Mesenchymal stem cell (in vitro differentiated cells and primary cell): ENCODE measurements at regions not wholly inside any gene's neighbourhood (a gene's known extent, or its start where the extent isn't known, plus 50 kb on each side); places are given as distances from the start of the nearest gene placed in this dataset.

Experiments used
- DNase-seq: peaks from one replicate; pipeline ENCODE4 v3.0.0-alpha.2; 2013
- H2AFZ ChIP-seq: one replicate; pipeline ENCODE4 v1.6.1; 2013; ENCODE audit warnings: low read depth, mild to moderate bottlenecking, control low read depth, inconsistent platforms, low read length, moderate library complexity
- H2AK5ac ChIP-seq: 2 replicates; pipeline ENCODE4 v1.6.1; 2013; ENCODE audit warnings: low read length, moderate library complexity, mild to moderate bottlenecking, inconsistent platforms; ENCODE audit not compliant: severe bottlenecking
- H2BK120ac ChIP-seq: one replicate; pipeline ENCODE4 v1.6.1; 2013; ENCODE audit warnings: low read depth, mild to moderate bottlenecking, inconsistent platforms, low read length, moderate library complexity
- H2BK12ac ChIP-seq, 2 experiments: one replicate each; pipeline ENCODE4 v1.6.1; 2013; ENCODE audit warnings: inconsistent platforms in 2 of 2, low read length in 2 of 2, mild to moderate bottlenecking in 2 of 2, moderate library complexity in 2 of 2, control low read depth in 1 of 2
- H2BK15ac ChIP-seq: one replicate; pipeline ENCODE4 v1.6.1; 2013; ENCODE audit warnings: mild to moderate bottlenecking, low read depth, inconsistent platforms; ENCODE audit not compliant: poor library complexity, severe bottlenecking
- H2BK5ac ChIP-seq: 2 replicates; pipeline ENCODE4 v1.6.1; 2013; ENCODE audit warnings: low read depth, mild to moderate bottlenecking, low read length, control low read depth, inconsistent platforms; ENCODE audit not compliant: poor library complexity, severe bottlenecking
- H3K14ac ChIP-seq, 2 experiments: one replicate each; pipeline ENCODE4 v1.6.1; 2013; ENCODE audit warnings: inconsistent platforms in 2 of 2, low read length in 2 of 2, control low read depth in 1 of 2, mild to moderate bottlenecking in 1 of 2, moderate library complexity in 1 of 2
- H3K18ac ChIP-seq, 2 experiments: one replicate each; pipeline ENCODE4 v1.6.1; 2013; ENCODE audit warnings: inconsistent platforms in 2 of 2, low read length in 2 of 2, control low read depth in 1 of 2, low read depth in 1 of 2, mild to moderate bottlenecking in 1 of 2
- H3K23ac ChIP-seq, 2 experiments: one replicate each; pipeline ENCODE4 v1.6.1; 2013; ENCODE audit warnings: inconsistent platforms in 2 of 2, low read length in 2 of 2, mild to moderate bottlenecking in 2 of 2, moderate library complexity in 2 of 2, control low read depth in 1 of 2
- H3K27ac ChIP-seq: 2 replicates; pipeline ENCODE4 v1.5.1; 2013; ENCODE audit warnings: mild to moderate bottlenecking, moderate library complexity, low read length, control low read depth, inconsistent platforms; ENCODE audit not compliant: poor library complexity, severe bottlenecking
- H3K27me3 ChIP-seq, 2 experiments: 2 replicates each; pipeline versions ENCODE4 v1.6.1 to v1.7.0; 2013; ENCODE audit warnings: low read length in 2 of 2, mild to moderate bottlenecking in 2 of 2, moderate library complexity in 2 of 2, control low read depth in 1 of 2, inconsistent platforms in 1 of 2; ENCODE audit not compliant: control insufficient read depth in 1 of 2, insufficient read depth in 1 of 2
- H3K36me3 ChIP-seq, 2 experiments: 2 replicates each; pipeline versions ENCODE4 v1.6.1 to v1.7.0; 2013; ENCODE audit warnings: low read length in 2 of 2, control low read depth in 1 of 2, inconsistent platforms in 1 of 2, low read depth in 1 of 2, mild to moderate bottlenecking in 1 of 2; ENCODE audit not compliant: insufficient read depth in 2 of 2, control insufficient read depth in 1 of 2
- H3K4ac ChIP-seq, 2 experiments: one replicate each; pipeline ENCODE4 v1.6.1; 2013; ENCODE audit warnings: inconsistent platforms in 2 of 2, low read length in 2 of 2, mild to moderate bottlenecking in 2 of 2, moderate library complexity in 2 of 2, control low read depth in 1 of 2, low read depth in 1 of 2
- H3K4me1 ChIP-seq: 2 replicates; pipeline ENCODE4 v1.6.1; 2013; ENCODE audit warnings: low read depth, low read length, control low read depth; ENCODE audit not compliant: control insufficient read depth, insufficient read depth
- H3K4me2 ChIP-seq: 2 replicates; pipeline ENCODE4 v1.6.1; 2013; ENCODE audit warnings: low read length, mild to moderate bottlenecking, inconsistent platforms; ENCODE audit not compliant: poor library complexity, severe bottlenecking
- H3K4me3 ChIP-seq, 2 experiments: 2 replicates each; pipeline versions ENCODE4 v1.5.1 to v1.7.0; 2013; ENCODE audit warnings: low read length in 2 of 2, mild to moderate bottlenecking in 2 of 2, control low read depth in 1 of 2, low read depth in 1 of 2; ENCODE audit not compliant: insufficient read depth in 1 of 2
- H3K79me1 ChIP-seq: replicated peaks from 2 replicates; pipeline ENCODE4 v1.6.1; 2013; ENCODE audit warnings: mild to moderate bottlenecking, control low read depth, low read length, inconsistent platforms; ENCODE audit not compliant: poor library complexity, severe bottlenecking
- H3K9ac ChIP-seq: 2 replicates; pipeline ENCODE4 v1.7.0; 2013; ENCODE audit warnings: mild to moderate bottlenecking, low read length, moderate library complexity
- H3K9me3 ChIP-seq: 2 replicates; pipeline ENCODE4 v1.7.0; 2013; ENCODE audit warnings: mild to moderate bottlenecking, low read length; ENCODE audit not compliant: control insufficient read depth
- H4K8ac ChIP-seq: one replicate; pipeline ENCODE4 v1.6.1; 2013; ENCODE audit warnings: inconsistent platforms, mild to moderate bottlenecking, low read length, moderate library complexity
- H4K91ac ChIP-seq: one replicate; pipeline ENCODE4 v1.6.1; 2013; ENCODE audit warnings: mild to moderate bottlenecking, low read length, inconsistent platforms
- WGBS: methylation state at CpG from one replicate; pipeline ENCODE4 v1.1.7; 2013; ENCODE audit warnings: mixed read lengths; 5-methylcytosine and 5-hydroxymethylcytosine counted together

GRCh38 chr4:37757761-37758160 lies 68.7 kb upstream of the PGM2 start:
- H3K4ac ChIP-seq = no peak overlapping the region
- H3K14ac ChIP-seq = no peak overlapping the region
- no peaks in the 10 kb centered on the region for H3K4me1 ChIP-seq
- DNase-seq = no peak
- no peak overlapping the region for H2AK5ac ChIP-seq
- H3K4me3 ChIP-seq = no peak overlapping the region
- H3K9me3 ChIP-seq = no peaks in the 10 kb centered on the region
- H3K18ac ChIP-seq = no peak overlapping the region
- H4K8ac ChIP-seq = no peak overlapping the region
- no peak overlapping the region for H2BK120ac ChIP-seq
- WGBS = 65% methylated on average over 4 of the region's 4 CpGs
- H3K27ac ChIP-seq = no peak overlapping the region
- H4K91ac ChIP-seq = no peak overlapping the region
- no peak overlapping the region for H2BK15ac ChIP-seq
- no peak overlapping the region for H2BK5ac ChIP-seq
- H3K79me1 ChIP-seq = no peaks in the 10 kb centered on the region
- H3K27me3 ChIP-seq = peaks cover 5 to 18% of the 10 kb centered on the region in 2 experiments
- no peak overlapping the region for H3K23ac ChIP-seq
- H2BK12ac ChIP-seq = no peak overlapping the region
- H2AFZ ChIP-seq = no peak overlapping the region
- no peaks in the 10 kb centered on the region for H3K36me3 ChIP-seq
- no peak overlapping the region for H3K9ac ChIP-seq
- H3K4me2 ChIP-seq = no peak overlapping the region

DNA sequence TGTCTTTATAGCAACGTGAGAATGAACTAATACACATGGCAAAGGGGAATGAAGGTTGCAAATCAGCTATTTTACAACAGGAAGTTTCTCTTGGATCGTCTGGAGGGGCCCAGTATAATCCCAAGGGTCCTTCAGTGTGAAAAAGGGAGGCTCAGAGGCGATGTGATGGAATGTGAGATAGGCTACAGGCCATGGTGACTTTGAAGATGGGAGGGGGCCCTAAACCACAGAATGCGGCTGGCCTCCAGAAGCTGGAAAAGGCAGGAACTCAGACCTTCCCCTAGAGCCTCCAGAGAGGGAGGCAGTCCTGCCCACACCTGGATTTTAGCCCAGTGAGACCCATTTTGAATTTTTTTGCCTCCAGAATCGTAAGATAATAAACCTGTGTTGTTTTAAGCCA lies 69.4 kb upstream of the PGM2 start:
- H2AK5ac ChIP-seq = no peak overlapping the region
- no peak overlapping the region for H3K27ac ChIP-seq
- H2AFZ ChIP-seq = no peak overlapping the region
- H3K4me3 ChIP-seq = no peak overlapping the region
- no peak overlapping the region for H4K8ac ChIP-seq
- no peaks in the 10 kb centered on the region for H3K36me3 ChIP-seq
- WGBS = 50% methylated on average over 4 of the region's 5 CpGs
- no peak overlapping the region for H2BK5ac ChIP-seq
- no peaks in the 10 kb centered on the region for H3K9me3 ChIP-seq
- no peaks in the 10 kb centered on the region for H3K79me1 ChIP-seq
- H4K91ac ChIP-seq = no peak overlapping the region
- no peak overlapping the region for H3K18ac ChIP-seq
- no peak overlapping the region for H2BK120ac ChIP-seq
- no peak overlapping the region for H3K4ac ChIP-seq
- H3K23ac ChIP-seq = no peak overlapping the region
- DNase-seq = no peak
- H3K9ac ChIP-seq = no peak overlapping the region
- H2BK12ac ChIP-seq = no peak overlapping the region
- H2BK15ac ChIP-seq = no peak overlapping the region
- no peak overlapping the region for H3K4me2 ChIP-seq
- H3K4me1 ChIP-seq = no peaks in the 10 kb centered on the region
- H3K14ac ChIP-seq = no peak overlapping the region
- H3K27me3 ChIP-seq = peaks cover 5 to 18% of the 10 kb centered on the region in 2 experiments

GRCh38 chr4:37754410-37755185 lies 68.4 kb upstream of the RELL1 start:
- Histone ChIP-seq H3K4me3 (no peak overlapping the region), H3K36me3 (no peaks in the 10 kb centered on the region), H4K91ac (no peak overlapping the region), H3K4me2 (no peak overlapping the region), H4K8ac (no peak overlapping the region), H2AFZ (peak overlapping the region; percentile 18), H3K27me3 (peaks cover 5 to 14% of the 10 kb centered on the region in 2 experiments), H3K79me1 (no peaks in the 10 kb centered on the region), H3K18ac (no peak overlapping the region), H2AK5ac (no peak overlapping the region), H3K4me1 (no peaks in the 10 kb centered on the region), H3K23ac (no peak overlapping the region), H3K14ac (no peak overlapping the region), H3K4ac (no peak overlapping the region), H3K27ac (no peak overlapping the region), H3K9ac (no peak overlapping the region), H2BK15ac (no peak overlapping the region), H2BK120ac (no peak overlapping the region), H2BK5ac (no peak overlapping the region), H2BK12ac (no peak overlapping the region), H3K9me3 (no peaks in the 10 kb centered on the region)
- DNase-seq = no peak
- WGBS = 68% methylated on average over 6 of the region's 6 CpGs

DNA sequence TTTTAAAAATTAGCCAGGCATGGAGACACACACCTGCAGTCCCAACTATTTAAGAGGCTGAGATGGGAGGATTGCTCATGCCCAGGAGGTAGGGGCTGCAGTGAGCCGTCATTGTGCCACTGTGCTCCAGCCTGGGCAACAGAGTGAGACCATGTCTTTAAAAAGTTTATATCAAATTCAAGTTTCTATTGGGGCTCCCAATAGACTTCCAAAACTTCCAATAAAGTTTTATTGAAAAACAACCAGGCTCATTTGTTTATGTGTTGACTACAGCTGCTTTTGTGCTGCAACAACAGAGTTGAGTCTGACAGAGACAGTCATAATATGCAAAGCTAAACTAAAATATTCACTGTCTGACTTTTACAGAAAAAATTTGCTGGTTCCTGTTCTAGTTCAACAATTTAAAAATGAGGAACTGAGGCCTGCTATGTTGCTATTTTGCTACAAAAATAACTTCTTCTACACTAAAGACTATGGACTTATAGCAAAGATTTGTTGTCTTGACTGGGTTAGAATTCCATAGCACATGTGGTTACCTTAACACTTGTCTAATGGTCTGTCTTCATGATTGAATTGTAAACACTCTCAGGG lies 63.3 kb upstream of the RELL1 start:
- H3K18ac ChIP-seq = no peak overlapping the region
- H2BK5ac ChIP-seq = no peak overlapping the region
- H3K79me1 ChIP-seq = no peaks in the 10 kb centered on the region
- H3K9ac ChIP-seq = no peak overlapping the region
- no peak overlapping the region for H3K27ac ChIP-seq
- H2BK15ac ChIP-seq = no peak overlapping the region
- no peaks in the 10 kb centered on the region for H3K36me3 ChIP-seq
- no peak overlapping the region for H2BK120ac ChIP-seq
- no peaks in the 10 kb centered on the region for H3K4me1 ChIP-seq
- no peak overlapping the region for H2BK12ac ChIP-seq
- H3K9me3 ChIP-seq = no peaks in the 10 kb centered on the region
- no peak overlapping the region for H3K23ac ChIP-seq
- no peak overlapping the region for H2AK5ac ChIP-seq
- H3K4me3 ChIP-seq = no peak overlapping the region
- H3K27me3 ChIP-seq = peaks cover 3 to 4% of the 10 kb centered on the region in 2 experiments
- H2AFZ ChIP-seq = no peak overlapping the region
- DNase-seq = no peak
- no peak overlapping the region for H3K4me2 ChIP-seq
- H4K8ac ChIP-seq = no peak overlapping the region
- H3K14ac ChIP-seq = no peak overlapping the region
- WGBS = 100% methylated on average over 1 of the region's 1 CpG
- H3K4ac ChIP-seq = no peak overlapping the region
- H4K91ac ChIP-seq = no peak overlapping the region
